ENCODE measurements at regions not wholly inside any gene's neighbourhood (a gene's known extent, or its start where the extent isn't known, plus 50 kb on each side); places are given as distances from the start of the nearest gene placed in this dataset.
"Not testable (repeated sequence)": the region's sequence is repeated elsewhere in the genome, so short reads cannot be mapped to it uniquely, and the experiment has no call there.

DNA sequence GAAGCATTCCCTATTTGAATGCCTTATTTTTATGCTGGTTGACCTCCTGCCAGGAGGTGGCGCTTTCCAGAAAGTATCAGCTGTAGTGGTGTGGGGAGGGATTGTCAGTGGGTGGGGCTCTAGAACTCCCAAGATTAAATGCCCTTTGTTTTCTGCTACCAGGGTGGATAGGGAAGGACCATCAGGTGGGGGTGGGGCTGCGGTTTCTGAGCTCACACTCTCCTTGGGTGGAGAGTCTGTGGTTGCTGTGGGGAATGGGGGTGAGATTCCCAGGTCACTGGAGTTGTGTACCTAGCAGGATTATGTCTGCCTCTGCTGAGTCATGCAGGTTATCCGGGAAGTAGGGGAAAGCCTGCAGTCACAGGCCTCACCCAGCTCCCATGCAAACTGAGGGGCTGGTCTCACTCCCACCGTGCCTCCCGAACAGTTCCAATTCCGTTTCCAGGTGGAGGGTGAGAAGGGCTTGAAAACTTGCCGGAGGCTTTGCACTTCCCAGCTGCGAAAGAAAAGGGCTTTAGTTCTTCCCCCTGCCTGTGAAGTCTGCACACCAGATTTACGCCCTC lies 68.3 kb downstream of the ALG10B start:
- DNase-seq: no peak

DNA sequence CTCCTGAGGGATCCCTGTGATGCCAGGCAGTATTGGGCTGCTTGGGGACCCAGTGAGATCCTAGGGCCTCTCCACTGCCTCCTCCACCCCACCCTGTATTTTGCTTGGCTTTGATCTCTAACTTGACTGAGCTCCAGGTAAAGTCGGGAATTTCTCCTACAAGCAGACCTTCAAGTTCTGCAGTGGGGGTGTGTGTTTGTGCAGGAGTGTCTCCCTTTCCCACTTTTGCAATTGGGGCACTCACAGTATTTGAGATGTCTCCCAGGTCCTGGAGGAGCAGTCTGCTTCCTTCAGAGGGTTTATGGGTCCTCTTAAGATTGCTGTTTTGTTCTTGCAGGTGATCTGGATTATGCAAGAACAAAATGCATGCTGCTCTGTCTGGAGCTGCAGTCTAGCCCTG lies 68.9 kb downstream of the ALG10B start:
- no peak for DNase-seq

DNA sequence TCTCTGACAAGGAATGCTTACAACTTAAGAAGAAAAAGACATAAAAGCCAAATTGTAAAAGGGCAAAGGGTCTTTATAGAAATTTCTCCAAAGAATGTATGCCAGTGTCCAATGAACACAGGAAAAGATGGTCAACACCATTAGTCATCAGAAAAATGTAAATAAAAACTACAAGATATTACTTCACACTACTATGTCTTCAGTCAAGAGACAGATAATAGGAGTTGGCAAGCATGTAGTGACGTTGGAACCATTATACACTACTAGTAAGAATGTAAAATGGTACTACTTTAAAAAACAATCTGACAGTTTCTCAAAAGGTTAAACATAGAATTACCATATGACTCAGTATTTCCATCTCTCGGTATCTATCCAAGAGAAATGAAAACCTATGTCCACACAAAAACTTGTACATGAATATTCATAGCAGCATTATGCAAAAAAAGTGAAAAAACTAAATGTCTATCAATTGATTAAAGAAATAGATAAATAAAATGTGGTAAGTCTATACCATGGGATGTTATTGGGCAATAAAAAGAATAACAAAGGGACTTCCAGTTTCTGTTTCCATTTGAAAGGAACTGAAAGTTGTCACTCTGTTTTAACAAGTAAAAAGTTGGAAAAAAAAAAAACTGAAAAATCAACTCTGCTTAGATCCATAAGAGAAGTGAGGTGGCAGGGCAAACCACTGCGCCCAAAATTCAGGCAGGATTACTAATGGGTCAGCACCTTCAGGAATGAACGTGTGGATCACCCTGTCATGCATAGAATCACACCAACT lies 69.8 kb downstream of the ALG10B start:
- no peak for DNase-seq

DNA sequence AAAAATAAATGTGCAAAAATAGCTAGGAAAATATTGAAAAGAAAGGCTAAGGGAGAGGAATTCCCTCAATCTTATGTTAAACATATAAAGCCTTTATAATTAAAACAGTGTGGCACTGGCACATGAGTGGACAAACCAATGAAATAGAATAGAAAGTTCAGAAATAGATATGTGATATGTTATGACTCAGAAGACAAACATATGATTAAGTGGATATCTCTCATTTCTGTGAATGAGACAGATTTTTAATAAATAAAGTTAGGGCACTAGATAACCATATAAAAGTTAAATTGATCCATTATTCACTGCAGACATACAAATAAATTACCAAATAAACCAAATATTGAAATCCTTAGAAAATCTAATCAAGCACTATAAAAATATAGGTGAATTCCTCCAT lies 73.0 kb downstream of the ALG10B start:
- no peak for DNase-seq

DNA sequence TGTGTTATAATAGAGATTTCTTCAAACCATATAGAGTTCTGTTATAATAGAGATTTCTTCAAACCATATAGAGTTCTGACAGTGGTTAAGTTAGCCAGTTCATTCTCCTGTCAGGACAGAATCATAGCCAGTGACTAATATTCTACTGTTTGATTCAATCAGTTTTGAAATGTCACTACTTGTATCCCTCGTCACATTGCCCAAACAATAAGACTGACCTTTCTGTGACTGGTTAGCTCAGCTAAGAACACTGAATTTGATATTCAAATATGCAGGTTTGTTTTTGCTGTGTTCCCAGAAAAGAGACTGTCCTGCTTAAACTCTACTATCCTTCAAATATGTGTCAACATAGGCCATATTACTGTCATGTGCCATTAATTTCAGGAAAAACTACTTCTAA lies 74.4 kb downstream of the ALG10B start:
- no peak for DNase-seq

DNA sequence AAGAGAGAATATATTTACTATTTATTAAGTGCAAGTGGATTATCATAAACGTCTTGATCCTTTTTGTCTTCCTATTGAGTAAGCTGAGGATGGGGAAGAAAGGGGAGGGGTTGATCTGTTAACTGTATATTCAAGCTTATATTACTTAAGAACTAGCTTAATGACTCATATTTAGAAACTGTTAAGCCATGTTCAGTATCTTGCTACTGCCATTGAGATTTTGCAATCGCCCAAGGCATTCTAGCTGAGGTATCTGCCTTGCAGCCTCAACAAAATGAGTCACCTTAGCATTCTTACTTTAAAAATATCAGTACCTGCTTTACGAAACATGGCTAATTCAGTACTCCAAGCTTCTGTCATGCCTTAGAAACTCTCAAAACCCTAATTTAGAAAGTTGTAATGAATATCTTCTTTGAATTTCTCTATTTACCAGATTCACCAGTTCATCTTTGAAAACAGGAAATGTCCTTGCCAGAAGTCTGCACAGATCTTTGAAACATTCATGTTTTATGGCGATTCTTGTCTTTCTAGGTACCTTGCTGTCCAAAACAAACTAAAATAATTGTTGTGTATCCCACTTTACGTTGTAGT lies 76.1 kb downstream of the ALG10B start:
- DNase-seq: peak; percentile 28

DNA sequence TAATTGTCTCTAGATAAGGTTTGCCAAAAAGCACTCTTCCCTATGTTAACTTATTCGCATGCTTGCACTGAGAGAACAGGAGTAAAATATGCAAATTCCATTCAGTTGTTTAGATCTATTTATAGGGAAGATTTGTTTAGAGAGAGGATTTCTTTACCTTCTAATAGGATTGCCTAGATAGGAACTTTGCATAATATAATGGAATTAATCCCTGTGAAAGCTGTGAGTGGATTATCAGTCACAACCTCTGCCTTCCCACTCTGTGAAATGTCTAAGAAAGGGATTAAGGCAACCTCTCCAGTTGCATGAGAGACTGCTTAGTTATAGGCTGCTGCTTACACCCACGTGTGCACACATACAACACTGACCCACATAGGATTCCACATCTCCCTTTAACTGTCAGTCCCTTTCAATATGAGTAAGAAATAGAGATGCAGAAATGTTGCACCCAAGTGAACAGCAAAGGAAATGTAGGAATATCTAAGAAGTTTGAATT lies 83.2 kb downstream of the ALG10B start:
- DNase-seq: no peak

DNA sequence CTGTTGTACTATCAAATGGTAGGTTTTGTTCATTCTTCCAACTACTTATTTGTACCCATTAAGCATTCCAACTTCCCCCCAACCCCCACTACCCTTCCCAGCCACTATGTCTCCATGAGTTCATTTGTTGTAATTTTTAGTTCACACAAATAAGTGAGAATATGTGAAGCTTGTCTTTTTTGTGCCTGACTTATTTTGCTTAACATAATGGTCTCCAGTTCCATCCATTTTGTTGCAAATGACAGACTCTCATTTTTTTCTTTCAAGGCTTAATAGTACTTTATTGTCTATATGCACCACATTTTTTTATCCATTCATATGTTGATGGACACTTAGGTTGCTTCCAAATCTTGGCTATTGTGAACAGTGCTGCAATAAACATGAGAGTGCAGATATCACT lies 86.2 kb downstream of the ALG10B start:
- DNase-seq: no peak

DNA sequence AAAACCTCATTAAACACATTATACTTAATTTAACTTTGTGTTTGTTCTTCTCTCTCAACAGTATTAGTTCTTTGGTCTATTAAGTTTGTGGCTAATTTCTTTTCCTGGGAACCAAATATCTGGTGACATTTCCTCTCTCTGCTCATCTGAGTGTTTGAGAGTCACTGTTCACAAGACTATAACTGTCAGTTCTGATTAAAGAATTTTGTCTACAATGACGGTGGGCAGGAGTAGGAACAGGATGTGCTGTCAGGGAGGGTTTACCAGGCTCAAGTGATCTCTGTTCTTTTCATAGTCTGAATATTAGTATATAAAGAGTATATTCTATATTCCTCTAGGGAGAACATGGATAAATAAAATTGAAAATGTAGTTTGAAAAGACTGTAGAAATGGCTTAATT lies 92.9 kb downstream of the ALG10B start:
- no peak for DNase-seq

DNA sequence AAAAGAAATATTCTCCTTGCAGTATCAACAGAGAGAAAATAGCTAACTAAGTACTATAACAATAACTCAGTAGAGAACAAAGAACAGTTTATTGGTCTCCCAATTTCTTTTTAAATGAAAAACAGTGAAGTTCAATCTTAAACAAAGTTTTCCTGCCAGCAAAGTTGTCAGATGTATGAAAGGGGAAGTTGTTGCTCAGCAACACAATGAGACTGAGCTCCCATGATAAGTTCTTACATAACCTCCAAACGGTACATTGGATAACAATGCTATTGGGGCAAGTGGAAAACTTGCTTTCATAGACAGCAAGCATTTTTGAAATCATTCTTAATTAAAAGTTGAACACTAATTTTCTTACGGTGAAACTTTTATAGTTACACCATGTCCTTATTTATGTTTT lies 94.9 kb downstream of the ALG10B start:
- no peak for DNase-seq

DNA sequence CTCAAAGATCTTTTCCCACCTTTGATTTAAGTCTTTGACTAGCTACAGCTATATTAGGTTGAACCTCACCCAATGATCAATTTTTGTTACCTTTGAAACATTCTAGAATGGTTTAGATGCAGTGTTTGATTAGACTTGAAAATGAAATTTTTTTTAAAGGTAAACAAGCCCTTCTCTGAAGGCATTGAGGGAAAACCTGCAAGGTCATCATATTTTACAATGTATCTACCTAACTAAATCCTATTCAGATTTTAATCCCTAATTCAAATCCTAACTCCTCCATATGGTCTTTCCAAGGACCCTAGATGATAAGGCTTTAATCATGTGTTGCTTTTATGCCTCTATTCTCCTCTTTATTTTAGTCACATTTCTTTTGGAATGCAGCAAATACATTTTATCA lies 95.4 kb downstream of the ALG10B start:
- no peak for DNase-seq

DNA sequence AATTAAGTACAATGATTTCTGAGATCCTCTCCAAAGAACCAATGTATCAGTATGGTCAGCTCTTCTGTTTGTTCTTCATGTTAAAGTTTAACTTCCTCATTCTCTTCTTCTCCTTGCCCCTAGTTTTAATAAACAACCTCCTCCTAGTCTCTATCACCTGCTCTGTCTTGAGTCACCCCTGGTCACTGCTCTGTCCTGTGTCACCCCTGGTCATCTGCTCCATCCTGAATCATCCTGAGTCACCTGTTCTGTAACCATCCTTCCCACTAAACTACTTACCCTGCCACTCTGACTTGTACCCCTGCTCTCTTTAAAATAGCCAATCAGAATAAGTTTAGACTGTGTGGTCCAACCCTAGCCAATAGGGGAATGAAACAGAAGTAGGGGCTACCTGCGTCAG lies 100.5 kb downstream of the ALG10B start:
- DNase-seq: no peak

DNA sequence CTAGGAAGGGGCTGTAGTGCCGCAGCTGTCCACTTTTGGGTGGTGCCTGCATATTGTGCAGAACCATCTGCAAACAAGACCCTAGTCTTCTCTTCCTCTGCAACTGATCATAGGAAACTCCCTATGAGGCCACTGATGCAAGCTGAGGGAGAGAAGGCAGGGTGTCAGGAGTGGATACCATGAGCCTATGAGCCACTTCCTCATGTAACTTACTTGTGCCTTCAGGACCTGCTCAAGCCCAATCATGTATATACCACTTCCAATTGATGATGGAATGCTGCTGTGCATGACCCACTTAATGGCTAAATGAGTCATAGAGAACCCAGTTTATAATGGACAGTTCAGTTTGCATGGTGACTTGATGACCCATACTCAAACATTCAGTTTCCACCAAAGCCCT lies 107.9 kb downstream of the ALG10B start:
- DNase-seq: no peak

DNA sequence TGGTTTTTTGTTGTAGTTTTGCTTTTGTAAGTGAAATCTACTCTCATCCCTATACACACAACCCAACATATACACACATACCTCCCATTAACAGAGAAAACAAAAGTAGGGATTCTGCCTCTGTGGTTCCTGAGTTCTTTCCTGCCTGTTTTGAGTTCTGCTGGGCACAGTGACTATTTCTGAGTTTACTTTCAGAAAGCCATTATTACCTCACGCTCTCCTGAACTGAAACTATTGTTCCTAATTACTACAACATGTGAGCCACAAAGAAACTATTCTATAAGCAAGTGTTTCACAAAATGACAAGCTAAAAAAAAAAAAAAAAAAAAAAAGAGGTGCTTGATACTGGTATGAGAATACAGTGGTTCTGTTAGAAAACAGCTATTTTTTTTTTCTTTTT lies 110.9 kb downstream of the ALG10B start:
- no peak for DNase-seq

DNA sequence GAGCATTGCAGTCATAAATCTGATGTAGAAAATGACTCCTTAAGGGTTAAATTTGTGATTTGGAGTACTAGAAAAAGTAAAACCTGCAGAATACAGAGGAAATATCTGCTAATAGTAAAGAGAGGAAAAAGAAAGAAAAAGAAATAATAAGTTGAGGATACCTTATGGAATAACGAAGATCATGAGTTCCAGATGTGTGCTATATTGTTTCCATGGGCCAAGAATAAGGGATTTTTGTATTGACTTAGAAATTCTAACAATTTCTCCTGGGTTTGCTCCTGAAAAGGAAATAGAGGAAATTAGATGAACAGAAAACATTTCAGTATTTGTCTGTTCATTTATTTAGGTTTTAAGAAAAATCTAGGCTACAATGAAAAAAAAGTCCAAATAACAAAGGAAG lies 115.3 kb downstream of the ALG10B start:
- no peak for DNase-seq

DNA sequence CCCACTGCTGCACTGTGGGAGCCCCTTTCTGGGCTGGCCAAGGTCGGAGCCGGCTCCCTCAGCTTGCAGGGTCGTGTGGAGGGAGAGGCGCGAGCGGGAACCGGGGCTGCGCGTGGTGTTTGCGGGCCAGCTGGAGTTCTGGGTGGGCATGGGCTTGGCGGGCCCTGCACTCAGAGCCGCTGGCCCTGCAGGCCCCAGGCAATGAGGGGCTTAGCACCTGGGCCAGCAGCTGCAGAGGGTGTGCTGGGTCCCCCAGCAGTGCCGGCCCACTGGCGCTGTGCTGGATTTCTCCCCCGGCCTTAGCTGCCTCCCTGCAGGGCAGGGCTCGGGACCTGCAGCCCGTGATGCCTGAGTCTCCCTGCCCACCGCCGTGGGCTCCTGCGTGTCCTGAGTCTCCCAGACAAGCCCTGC lies 125.3 kb downstream of the ALG10B start:
- not testable (repeated sequence) for DNase-seq

DNA sequence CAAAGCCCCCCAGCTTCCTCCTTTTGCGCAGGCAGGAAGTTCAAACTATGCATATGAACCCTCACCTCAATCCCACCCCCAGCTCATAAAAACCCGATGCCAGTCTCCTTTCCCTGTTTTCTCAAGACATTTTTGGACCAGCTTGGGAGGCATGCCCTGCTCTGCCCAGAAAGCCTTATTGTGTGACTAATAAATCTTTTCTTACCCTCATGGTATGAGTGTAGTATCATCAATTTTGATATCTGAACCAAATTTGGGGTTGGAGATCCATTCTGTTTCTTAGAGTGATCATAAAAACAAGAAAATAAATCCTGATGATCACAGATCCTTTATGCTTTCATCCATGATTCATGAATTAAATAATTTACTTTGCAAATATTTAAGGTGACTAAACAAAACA lies 128.5 kb downstream of the ALG10B start:
- no peak for DNase-seq

DNA sequence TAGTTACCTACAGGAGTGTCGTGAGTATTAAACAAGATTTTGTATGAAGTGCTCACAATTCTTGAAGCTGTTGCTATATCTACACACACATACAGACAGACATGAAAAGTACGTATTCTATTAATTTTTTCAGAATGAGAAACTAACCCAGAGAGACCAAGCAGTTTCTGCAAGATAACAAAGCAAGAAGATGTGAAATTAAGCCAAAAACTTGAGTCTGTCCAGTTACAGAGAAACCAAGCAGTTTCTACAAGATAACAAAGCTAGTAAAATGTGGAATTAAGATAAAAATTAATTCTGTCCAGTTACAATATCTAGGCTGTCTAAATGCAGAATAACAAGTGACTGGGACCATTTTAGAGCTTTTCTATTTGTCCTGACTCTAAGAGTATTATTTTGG lies 132.4 kb downstream of the ALG10B start:
- DNase-seq: no peak

DNA sequence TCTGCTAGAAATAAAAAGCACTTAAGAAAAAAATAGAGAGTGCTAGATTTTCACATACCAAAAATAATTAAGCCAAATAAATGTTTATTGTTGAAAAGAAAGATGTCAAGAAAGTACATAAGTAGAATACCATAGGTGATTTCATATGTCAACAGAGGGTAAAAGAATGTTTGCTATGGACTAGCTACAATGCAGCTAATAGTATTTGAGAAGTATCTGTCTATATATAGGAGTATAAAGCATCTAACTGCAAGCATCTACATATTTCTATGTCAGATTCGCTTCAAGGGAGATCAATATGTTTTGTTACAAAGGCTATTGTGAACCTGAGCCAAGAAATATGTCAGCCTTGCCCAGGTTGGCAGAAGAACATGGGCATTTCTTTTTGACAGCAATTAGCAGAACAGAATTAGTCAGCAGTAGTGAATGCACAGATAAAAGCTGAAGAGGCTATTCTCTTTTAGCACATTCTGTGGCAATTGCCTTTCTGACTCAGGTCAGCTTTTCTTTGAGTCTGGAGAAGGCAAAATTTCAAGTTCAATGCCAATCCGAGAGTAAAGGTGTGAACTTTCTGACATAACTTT lies 140.1 kb downstream of the ALG10B start:
- no peak for DNase-seq

DNA sequence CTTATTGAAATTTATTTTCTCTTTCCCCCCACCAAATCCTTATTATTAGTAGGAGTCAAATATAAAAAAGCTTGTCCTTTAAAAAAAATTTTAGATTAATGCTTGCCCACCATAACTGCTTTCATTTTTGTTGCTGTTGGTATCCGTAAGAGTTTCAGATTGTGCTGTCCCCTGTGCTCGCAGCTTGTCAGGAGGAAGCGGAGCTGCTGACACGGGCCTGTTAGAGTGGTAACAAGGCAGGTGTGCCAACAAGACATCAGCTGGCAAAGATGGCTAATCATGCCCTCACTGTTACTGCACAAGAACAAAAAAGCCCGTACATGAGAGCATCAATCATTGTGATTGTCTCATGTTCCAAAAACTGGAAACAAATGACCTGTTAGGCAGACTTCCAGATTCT lies 148.4 kb downstream of the ALG10B start:
- no peak for DNase-seq

DNA sequence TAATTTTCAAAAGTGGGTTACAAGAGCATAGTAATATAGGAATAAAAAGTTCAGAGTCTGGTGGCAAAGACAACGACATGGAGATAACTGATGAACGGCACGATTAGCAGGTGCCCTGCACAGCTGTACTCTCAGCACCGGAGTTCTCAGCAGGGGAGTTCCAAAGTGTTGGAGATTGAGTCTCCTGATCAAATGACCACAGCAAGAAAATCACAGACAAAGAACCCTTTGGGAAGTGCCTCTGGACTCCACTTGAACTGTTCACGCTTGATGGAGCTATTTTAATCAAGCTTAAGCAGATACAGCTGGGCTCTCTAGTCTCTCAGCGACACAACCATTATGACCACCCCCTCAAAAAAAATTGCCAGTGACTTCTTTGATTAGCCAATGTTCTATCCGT lies 153.1 kb downstream of the ALG10B start:
- no peak for DNase-seq

DNA sequence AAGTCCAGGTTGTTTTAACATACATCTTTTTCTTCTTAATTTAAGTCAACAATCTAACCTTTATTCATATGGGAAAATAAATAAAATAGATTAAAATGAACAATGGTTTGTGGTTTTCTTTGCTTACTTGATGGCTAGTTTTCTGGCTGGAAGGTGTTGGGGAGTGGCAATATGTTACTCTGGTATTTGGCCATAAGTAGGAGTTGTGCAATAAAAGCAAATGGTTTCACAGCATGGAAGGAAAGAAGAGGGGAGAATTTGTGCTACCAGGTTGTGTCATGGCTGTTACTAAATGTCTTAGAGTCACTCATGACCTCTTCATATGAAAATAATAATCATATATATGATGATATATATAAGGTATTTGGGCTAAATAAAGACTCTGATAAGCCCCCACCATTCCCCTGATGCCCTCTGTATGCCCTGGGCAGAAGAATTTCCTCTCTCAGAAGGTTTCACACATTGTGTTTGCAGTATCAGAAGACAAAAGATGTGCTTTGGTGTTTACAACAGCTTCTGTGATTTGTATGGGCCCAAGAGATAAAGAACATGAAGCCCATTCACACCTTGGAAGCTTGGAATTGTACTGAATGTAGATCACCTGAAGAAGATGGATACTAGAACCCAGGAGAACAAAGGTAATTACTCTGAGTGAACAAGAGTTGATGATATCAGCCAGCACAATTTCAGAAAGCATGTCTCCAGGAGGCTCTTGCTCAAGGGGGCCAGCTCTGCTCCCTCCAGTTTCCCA lies 160.9 kb downstream of the ALG10B start:
- DNase-seq: no peak

DNA sequence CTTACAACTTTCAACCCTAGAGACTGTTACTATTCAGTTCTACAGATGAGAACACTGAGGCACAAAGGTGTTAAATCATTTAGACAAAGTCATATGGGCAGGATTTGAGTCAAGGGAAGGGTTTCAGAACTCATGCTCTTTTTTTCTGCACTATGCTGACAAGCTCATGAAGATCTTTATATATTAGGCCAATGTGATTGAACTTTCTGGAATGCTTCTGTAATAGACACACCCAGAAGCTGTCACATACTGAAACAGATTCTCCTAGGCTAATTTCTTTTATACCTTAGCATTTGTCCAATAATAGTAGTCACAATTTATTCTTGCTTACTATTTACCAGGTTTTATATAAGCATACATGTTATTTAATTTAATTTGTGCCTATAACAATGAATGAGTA lies 164.0 kb downstream of the ALG10B start:
- no peak for DNase-seq

Measured in activated CD4-positive, alpha-beta T cell treated with anti-CD3 and anti-CD28 coated beads, Interleukin-2, Interleukin-6, amounts not matched to agents 100 ng/mL and 50 ng/mL, durations not matched to agents 16 hours and 8 hours (primary cell).